ENCODE measurements at regions not wholly inside any gene's neighbourhood (a gene's known extent, or its start where the extent isn't known, plus 50 kb on each side); places are given as distances from the start of the nearest gene placed in this dataset.

DNA sequence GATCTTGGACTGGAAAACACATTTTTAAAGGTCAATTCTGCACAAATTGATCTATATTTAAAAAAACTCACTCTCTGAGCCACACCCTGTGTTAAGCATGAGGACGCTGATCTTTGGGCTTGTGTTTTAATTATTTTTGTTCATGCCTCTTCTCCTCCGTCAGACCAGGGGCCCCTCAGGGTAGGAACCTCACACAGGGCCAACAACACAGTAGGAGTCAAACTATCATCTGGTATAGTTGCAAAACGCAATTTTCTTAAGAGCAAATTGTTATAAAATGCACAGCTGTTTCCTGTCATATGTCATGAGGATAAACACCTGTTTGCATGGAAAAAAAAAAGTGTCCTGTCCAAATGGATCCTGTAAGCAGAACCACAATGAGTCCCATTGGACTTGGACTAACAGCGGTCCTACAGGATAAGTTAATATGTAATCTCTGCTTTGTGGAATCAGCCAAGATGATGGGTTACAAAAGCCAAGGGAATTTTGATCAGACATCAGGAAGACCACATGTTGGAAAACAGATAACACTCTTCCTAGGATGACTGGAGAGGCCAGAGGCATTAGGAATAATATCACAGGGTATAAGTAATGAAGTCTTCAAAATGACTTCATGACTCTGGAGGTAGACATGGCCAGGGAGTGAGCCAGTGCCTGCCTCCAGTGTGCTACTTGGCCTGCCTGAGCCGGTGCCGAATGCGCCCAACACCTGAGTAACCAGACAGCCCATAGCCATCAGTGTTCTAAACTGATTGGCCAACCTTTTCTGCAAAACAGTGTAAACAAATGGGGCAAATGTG is 184.9 kb upstream of the ADCY1 start:
- H3K4me3 ChIP-seq = no peak overlapping the region
- H3K9me3 ChIP-seq = no peaks in the 10 kb centered on the region
- H3K27ac ChIP-seq = no peak overlapping the region
- TF ChIP-seq, protein P1, sequence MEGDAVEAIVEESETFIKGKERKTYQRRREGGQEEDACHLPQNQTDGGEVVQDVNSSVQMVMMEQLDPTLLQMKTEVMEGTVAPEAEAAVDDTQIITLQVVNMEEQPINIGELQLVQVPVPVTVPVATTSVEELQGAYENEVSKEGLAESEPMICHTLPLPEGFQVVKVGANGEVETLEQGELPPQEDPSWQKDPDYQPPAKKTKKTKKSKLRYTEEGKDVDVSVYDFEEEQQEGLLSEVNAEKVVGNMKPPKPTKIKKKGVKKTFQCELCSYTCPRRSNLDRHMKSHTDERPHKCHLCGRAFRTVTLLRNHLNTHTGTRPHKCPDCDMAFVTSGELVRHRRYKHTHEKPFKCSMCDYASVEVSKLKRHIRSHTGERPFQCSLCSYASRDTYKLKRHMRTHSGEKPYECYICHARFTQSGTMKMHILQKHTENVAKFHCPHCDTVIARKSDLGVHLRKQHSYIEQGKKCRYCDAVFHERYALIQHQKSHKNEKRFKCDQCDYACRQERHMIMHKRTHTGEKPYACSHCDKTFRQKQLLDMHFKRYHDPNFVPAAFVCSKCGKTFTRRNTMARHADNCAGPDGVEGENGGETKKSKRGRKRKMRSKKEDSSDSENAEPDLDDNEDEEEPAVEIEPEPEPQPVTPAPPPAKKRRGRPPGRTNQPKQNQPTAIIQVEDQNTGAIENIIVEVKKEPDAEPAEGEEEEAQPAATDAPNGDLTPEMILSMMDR (IDR thresholded peaks at IDR 0.05) = no peak
- TF ChIP-seq EP300 (IDR thresholded peaks at IDR 0.05) = no peak
- TF ChIP-seq POLR2A (IDR thresholded peaks at IDR 0.05) = no peak
- intact Hi-C loops (cut with DNase I) = no loop called here
- no peak for DNase-seq
- 59 to 61% (median 61%) methylated on average over 7 of the region's 7 CpGs for WGBS, 3 donors
- no peaks in the 10 kb centered on the region for H3K4me1 ChIP-seq (ENCODE audit: insufficient read depth)
- no peaks in the 10 kb centered on the region for H3K27me3 ChIP-seq
- H3K36me3 ChIP-seq = no peaks in the 10 kb centered on the region

DNA sequence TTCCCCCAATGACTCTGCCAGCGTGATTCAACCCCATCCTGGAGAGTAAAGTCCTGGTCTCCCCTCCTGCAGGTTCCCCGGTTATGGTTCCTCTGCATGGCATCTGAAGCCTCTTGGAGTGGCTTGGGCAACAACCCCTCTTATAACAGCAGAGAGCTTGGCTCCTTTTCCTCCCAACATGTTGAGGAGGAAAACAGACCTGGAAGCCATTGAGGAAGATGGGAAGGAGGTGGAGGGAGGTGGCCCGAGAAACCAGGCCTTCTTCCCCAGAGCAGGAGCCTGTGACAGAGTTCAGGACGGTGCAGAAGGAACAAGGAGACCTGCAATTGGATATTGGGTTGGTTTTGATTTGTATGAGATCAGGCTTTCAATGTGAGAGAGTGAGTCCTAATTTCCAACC is 184.0 kb upstream of the ADCY1 start:
- H3K4me1 ChIP-seq (ENCODE audit: insufficient read depth) = no peaks in the 10 kb centered on the region
- no peak overlapping the region for H3K27ac ChIP-seq
- H3K27me3 ChIP-seq = no peaks in the 10 kb centered on the region
- intact Hi-C loops (cut with DNase I) = no loop called here
- DNase-seq = no peak
- 76 to 84% (median 78%) methylated on average over 4 of the region's 4 CpGs for WGBS, 3 donors
- H3K9me3 ChIP-seq = no peaks in the 10 kb centered on the region
- TF ChIP-seq POLR2A (IDR thresholded peaks at IDR 0.05) (no peak), EP300 (IDR thresholded peaks at IDR 0.05) (no peak)
- TF ChIP-seq, protein P1 (IDR thresholded peaks at IDR 0.05) = no peak
- no peak overlapping the region for H3K4me3 ChIP-seq
- H3K36me3 ChIP-seq = no peaks in the 10 kb centered on the region

DNA sequence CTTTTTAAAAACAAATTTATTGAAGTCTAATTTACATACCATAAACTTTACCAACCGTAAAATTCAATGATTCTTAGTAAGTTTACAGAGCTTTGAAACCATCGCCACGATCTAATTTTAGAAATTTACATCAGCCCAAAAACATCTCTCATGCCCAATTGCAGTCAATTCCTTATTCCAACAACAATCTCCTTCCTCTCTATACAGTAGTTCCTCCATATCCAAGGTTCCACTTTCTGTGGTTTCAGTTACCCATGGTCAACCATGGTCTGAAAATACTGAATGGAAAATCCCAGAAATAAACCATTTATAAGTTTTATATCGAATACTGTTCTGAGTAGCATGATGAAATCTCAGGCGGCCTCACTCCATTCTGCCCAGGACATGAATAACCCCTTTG is 183.4 kb upstream of the ADCY1 start:
- Histone ChIP-seq H3K27ac (no peak overlapping the region), H3K9me3 (no peaks in the 10 kb centered on the region), H3K4me1 (ENCODE audit: insufficient read depth) (no peaks in the 10 kb centered on the region), H3K36me3 (no peaks in the 10 kb centered on the region), H3K27me3 (no peaks in the 10 kb centered on the region), H3K4me3 (no peak overlapping the region)
- TF ChIP-seq EP300 (IDR thresholded peaks at IDR 0.05) (no peak), POLR2A (IDR thresholded peaks at IDR 0.05) (no peak)
- TF ChIP-seq, protein P1 (IDR thresholded peaks at IDR 0.05) = no peak
- 84 to 89% (median 88%) methylated on average over 5 of the region's 5 CpGs for WGBS, 3 donors
- intact Hi-C loops (cut with DNase I) = no loop called here
- DNase-seq = no peak

DNA sequence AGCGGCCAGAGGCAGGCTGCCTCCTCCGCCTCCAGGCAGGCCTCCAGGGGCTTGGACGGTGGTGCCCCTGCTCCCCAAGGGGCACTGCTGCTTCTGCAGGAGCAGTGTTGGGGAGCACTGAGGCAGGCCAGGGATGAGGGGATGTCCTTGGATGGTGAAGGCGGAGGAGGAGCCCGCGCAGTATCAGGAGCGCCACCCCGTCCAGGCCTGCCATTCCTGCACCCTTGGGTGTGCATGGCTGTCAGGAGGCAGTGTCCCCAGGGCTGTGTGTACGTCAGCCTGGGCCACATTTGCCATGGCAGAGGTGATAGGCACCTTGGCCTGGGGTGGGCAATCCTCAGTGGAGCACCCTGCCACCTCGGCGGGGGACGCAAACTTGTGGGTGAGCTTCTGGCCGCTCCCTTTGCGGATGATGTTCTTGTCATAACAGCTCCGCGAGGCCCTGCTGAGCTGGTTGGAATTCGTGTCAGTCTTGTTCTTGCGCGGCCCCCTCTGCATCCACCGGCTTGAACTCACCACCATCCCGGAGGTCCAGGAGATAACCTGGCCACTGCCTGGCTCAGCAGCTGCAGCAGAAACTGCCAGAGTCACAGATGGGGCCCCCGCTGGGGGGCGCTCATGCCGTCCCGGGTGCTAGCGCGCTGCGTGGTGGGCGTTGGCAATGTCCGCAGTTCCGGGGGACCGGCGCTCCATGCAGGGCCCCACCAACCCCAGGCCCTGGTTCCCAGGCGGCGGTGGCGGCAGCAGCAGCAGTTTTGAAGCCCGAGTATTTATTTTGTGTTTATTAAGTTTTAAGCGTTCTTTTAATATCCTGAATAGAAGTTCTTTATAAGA is 182.3 kb upstream of the ADCY1 start:
- 76 to 88% (median 77%) methylated on average over 38 of the region's 38 CpGs for WGBS, 3 donors
- H3K27ac ChIP-seq = no peak overlapping the region
- no peaks in the 10 kb centered on the region for H3K9me3 ChIP-seq
- TF ChIP-seq, protein P1 (IDR thresholded peaks at IDR 0.05) = no peak
- TF ChIP-seq POLR2A (IDR thresholded peaks at IDR 0.05) = no peak
- TF ChIP-seq EP300 (IDR thresholded peaks at IDR 0.05) = no peak
- no peak overlapping the region for H3K4me3 ChIP-seq
- no peak for DNase-seq
- H3K36me3 ChIP-seq = no peaks in the 10 kb centered on the region
- intact Hi-C loops (cut with DNase I) = no loop called here
- no peaks in the 10 kb centered on the region for H3K4me1 ChIP-seq (ENCODE audit: insufficient read depth)
- no peaks in the 10 kb centered on the region for H3K27me3 ChIP-seq

Data from ovary (tissue), 7 donors.